CD4-positive, alpha-beta T cell treated with Interleukin-4 for 4 hours (primary cell): ENCODE measurements at regions not wholly inside any gene's neighbourhood (a gene's known extent, or its start where the extent isn't known, plus 50 kb on each side); places are given as distances from the start of the nearest gene placed in this dataset.

Experiments
- DNase-seq: peaks from one replicate; pipeline ENCODE4 v3.0.0-alpha.2; 2020

- DNase-seq: no peak
Observed at GRCh38 chr10:44196008-44196320, 188.9 kb downstream of the CXCL12 start.

- no peak for DNase-seq
Observed at GRCh38 chr10:44195112-44196007, 189.5 kb downstream of the CXCL12 start.

- no peak for DNase-seq
Observed at GRCh38 chr10:44194435-44194834, 190.5 kb downstream of the CXCL12 start.

DNA sequence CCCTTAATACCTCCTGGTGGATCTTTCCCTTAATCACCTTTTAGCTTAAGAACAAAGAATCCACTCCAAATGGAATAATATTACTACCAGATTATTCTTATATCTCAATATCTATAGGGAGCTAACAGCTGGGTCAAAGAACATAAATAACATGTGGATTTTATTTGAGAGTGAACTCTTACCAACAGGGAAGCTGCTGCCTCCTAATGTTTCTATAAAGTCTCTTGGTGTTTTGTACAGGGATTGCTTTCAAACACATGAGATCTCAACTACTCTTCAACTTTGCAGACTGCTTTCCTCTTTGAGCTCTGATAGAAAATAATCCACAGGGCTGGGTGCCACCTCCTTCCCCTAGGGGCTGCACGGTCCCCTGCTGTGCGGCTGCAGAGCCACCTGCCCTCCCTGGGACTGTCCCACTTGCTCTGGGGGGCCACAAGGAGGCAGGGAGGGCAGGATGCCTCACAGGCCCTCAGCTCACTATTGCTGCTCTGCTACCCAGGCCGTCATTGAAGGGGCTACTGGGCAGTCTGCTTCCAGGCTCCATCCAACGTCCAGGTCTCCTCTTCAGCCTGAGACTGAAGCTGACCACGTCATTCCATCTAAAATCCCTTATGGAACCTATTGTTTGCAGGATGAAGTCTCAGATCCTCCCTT is 191.2 kb downstream of the CXCL12 start:
- DNase-seq: no peak

- DNase-seq: no peak
Observed at GRCh38 chr10:44193166-44193565, 191.7 kb downstream of the CXCL12 start.

GRCh38 chr10:44192435-44192834 is 192.5 kb downstream of the CXCL12 start:
- DNase-seq: no peak

DNA sequence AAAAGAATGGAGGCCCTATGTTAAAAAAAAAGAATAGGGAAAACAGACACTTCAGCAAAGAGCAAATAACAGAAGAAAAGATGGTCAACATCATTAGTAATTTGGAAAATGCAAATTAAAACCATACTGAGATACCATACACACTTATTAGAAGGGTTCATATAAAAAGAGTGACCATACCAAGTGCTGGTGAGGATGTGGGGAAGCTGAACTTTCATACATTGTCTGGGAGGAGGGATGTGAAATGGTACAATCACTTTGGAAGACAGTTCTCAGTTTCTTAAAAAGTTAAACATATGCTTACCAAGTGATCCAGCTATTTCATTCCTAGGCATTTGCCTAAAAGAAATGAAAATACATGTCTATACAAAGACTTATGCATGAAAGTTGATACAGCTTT is 194.4 kb downstream of the CXCL12 start:
- DNase-seq: no peak

- DNase-seq: no peak
Observed at GRCh38 chr10:44186821-44187220, 198.1 kb downstream of the CXCL12 start.

DNA sequence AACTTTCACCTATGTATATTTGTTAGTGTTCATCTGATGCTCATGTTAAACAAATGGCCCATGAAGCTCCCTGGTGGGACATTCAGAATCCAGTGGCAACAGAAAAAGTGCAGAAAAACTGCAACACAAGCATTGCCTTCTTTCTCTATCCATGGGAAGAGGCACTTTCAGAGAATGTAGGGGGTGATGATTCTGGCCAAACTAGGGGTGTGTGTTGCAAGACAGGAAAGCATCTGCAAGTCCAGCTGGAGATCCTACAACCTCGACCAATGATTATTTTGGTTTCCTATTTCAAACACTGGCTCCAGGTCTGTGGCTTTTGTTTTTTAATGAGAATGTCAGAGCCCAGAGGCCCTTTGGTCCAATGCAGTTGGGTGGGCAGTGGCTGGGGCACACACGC is 198.7 kb downstream of the CXCL12 start:
- no peak for DNase-seq

DNA sequence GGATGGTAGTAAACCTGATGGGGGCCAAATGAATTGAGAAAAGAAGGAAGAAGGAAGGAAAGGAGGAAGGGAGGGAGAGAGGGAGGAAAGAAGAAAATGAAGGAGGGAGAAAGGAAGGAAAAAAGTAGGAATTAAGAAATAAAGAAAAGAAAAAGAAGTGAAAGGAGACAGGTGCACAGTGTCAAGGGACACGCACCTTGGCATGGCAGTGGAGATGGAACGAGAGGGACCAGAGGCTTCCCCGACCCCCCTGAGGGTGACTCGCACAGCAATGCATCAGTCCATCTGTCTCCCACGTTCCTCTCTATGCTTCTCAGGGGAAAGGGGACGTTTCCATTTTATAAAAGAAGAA is 199.6 kb downstream of the CXCL12 start:
- no peak for DNase-seq

GRCh38 chr10:44184633-44185314 is 200.1 kb downstream of the CXCL12 start:
- DNase-seq: no peak

DNA sequence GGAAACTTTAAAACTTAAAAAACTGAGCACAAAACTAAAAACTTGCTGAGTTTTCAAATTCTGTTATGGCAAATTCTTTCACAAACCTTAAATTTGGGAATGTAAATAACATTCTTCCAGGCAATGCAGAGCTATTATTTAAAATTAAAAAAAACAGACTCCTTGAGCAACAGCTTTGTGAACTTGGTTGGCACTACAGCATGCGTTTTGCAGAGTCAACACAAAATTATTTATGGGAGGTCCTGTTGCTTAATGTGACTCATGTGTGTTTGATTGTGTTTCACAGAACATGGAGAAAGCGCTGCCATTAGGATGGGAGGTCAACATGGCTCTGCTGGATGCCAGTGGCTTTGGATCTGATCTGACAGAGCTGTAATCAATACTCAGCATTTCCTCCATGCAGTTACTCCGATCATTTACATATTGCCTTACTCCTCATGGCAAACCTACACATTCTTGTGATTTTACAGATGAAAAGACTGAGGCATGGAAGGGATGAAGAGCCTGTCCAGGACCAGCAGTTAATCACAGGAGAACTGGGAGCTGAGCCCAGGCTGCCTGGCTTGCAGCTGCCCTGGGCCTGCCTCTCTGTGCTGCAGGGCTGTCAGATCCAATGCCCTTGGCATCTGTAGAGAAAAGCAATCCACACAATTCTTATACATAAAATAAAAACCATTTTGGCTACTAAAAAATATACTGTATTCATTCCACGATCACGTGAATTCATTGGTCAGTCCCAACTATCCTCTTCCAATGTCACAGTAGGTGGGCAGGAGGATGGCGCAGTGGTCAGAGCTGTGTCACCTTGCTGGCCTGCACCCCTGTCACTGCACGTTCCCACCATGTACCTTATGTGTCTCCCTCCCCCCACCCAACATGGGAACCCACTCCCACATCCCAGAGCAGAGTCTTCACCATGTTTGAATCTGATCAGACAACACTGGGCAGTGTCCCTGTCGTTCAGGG is 200.9 kb downstream of the CXCL12 start:
- no peak for DNase-seq

DNA sequence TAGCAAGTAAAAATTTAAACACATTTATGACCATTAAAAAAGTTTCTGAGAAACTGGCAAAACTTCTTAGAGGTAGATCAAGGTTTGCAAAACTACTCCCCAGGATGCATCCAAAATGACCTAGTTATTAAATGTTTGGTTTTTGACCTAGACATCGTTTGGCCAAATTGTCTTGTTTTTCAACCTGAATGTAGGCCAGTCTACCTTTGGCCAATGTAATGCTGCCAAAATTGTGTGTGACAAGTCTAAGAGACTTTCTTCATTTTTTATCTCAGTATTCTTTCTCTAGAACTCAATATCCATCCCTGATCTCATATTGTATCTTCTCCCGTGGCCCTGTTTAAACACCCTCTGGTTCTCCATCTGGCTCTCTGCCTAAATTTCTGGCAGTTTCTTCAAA is 202.0 kb downstream of the CXCL12 start:
- DNase-seq: no peak

DNA sequence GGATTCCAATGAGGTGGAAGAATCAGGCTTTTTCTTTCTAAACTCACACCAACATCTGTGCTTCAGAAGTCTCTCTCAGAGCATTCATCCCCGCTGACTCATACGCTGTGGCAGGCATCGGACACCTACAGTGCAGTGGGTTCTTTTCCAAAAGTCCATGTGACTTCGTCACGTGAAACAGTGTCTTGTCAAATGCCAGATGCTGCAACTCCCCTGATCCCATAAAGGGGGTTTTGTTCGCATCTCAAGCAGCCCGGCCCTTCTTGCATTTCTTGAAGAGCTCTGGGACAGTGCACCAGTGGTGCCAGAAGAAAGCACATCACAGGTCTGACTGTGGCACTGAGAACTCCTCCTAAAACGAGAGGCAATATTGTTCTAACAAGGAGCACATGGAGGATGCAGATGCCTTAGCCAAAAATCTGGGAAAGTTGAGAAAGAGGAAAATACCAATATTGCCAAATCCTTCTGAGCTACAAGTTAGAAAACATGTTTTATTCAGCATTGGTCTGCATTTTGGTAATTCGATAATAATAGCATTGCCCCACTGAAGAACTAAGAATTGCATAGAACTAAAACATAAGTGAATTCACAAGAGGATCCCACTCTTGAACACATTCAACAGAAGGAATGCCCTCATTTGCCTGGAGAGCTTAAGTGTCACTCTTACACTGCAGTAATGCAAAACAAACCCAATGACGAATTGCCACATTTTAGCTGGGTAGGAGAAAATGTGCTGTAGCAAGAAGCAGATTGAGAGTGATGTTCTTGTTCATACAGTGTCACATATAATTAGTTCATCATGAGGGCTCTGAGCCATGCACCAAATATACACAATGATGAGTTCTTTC is 204.4 kb downstream of the CXCL12 start:
- DNase-seq: no peak

DNA sequence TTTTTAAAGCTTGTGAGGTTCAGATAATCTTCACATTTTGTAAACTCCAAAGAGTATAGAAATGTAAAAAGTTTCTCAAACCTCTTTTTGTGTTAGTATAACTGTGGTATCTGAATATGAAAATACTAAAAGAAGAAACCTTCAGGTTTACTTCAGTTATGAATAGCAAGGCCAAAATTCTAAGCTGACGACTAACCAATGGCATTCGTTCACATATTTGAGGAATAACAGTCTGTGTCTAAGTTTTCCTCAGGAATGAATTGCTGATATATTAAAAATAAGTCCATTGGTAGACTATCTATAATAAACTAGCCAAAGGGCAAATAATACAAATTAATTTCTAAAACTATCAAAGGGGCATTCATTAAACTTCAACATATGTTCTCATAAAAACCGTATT is 206.0 kb downstream of the CXCL12 start:
- no peak for DNase-seq

GRCh38 chr10:44178281-44178680 is 206.6 kb downstream of the CXCL12 start:
- no peak for DNase-seq

DNA sequence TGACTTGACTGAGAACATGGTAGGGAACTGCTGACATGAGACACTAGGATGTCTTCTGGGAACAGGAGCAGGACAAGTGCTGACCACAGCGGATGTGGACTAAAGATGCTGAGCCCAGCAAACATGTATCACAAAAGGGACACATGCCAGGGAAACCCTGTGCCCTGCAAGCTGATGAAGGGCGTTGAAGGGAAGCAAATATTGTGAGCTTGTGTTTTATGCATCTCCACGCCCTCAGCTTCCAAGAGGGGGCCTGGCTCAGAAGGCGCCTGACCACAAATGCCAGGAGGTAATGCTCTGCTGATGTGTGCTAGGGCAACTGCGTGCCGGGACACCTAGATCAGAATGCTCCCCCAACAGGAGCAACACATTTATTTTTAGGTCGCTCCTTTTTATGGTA is 207.3 kb downstream of the CXCL12 start:
- DNase-seq: no peak

DNA sequence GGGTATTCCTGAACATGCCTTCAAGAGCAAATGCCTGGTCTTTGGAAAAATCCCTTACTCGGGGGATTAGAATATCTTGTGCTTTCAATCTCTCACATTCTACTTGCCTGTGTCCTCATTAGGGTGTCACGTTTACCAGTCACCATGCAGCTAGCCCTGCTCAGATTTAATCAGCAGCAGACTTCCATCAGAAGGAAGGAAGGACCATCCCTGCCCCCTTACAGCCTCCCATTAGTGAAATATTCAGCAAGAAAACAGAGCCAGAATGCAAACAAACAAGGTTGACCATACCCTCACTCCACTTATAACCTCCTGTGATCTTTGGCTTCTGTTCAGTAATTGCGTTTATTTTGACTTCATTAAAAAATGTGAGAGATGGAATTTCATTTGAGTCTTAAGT is 208.6 kb downstream of the CXCL12 start:
- DNase-seq: no peak

GRCh38 chr10:44173608-44173894 is 211.3 kb downstream of the CXCL12 start:
- no peak for DNase-seq

- no peak for DNase-seq
Observed at GRCh38 chr10:44172883-44173607, 211.9 kb downstream of the CXCL12 start.

GRCh38 chr10:44171765-44172164 is 213.1 kb downstream of the CXCL12 start:
- no peak for DNase-seq

- no peak for DNase-seq
Observed at GRCh38 chr10:44168478-44168877, 216.4 kb downstream of the CXCL12 start.
